T1000 (cell line): ENCODE measurements at regions not wholly inside any gene's neighbourhood (a gene's known extent, or its start where the extent isn't known, plus 50 kb on each side); places are given as distances from the start of the nearest gene placed in this dataset.

ENCODE experiments used
- DNase-seq: peaks from one replicate; lab custom pipeline; 2025; ENCODE audit warnings: mixed read lengths; lab: John Stamatoyannopoulos, UW

GRCh38 chr6:23910420-23910819 is 215.6 kb upstream of the NRSN1 start:
- no peak for DNase-seq

- DNase-seq = no peak
Observed at GRCh38 chr6:23927935-23928334, 198.1 kb upstream of the NRSN1 start.

GRCh38 chr6:23929201-23929600 is 196.8 kb upstream of the NRSN1 start:
- DNase-seq = no peak

GRCh38 chr6:23940466-23940865 is 185.5 kb upstream of the NRSN1 start:
- no peak for DNase-seq

GRCh38 chr6:23951691-23952090 is 174.3 kb upstream of the NRSN1 start:
- DNase-seq = no peak

GRCh38 chr6:23952245-23952644 is 173.8 kb upstream of the NRSN1 start:
- no peak for DNase-seq

GRCh38 chr6:23953976-23954375 is 172.0 kb upstream of the NRSN1 start:
- DNase-seq = no peak

- DNase-seq = no peak
Observed at GRCh38 chr6:23957017-23957416, 169.0 kb upstream of the NRSN1 start.

GRCh38 chr6:23964865-23965264 is 161.2 kb upstream of the NRSN1 start:
- no peak for DNase-seq

- no peak for DNase-seq
Observed at GRCh38 chr6:23969344-23969743, 156.7 kb upstream of the NRSN1 start.

- no peak for DNase-seq
Observed at GRCh38 chr6:23977706-23978105, 148.3 kb upstream of the NRSN1 start.

- DNase-seq = no peak
Observed at GRCh38 chr6:23980965-23981364, 145.1 kb upstream of the NRSN1 start.

GRCh38 chr6:23981923-23982322 is 144.1 kb upstream of the NRSN1 start:
- no peak for DNase-seq

GRCh38 chr6:23983735-23984134 is 142.3 kb upstream of the NRSN1 start:
- DNase-seq = no peak

GRCh38 chr6:23985015-23985414 is 141.0 kb upstream of the NRSN1 start:
- no peak for DNase-seq

GRCh38 chr6:23989885-23990533 is 136.0 kb upstream of the NRSN1 start:
- no peak for DNase-seq

GRCh38 chr6:23994013-23994412 is 132.0 kb upstream of the NRSN1 start:
- DNase-seq = no peak

GRCh38 chr6:24004062-24004461 is 122.0 kb upstream of the NRSN1 start:
- no peak for DNase-seq

GRCh38 chr6:24004659-24005058 is 121.4 kb upstream of the NRSN1 start:
- no peak for DNase-seq

- no peak for DNase-seq
Observed at GRCh38 chr6:24006254-24006653, 119.8 kb upstream of the NRSN1 start.

GRCh38 chr6:24009319-24009718 is 116.7 kb upstream of the NRSN1 start:
- DNase-seq = no peak

- DNase-seq = no peak
Observed at GRCh38 chr6:24010133-24010532, 115.9 kb upstream of the NRSN1 start.

GRCh38 chr6:24016286-24016685 is 109.7 kb upstream of the NRSN1 start:
- no peak for DNase-seq

- no peak for DNase-seq
Observed at GRCh38 chr6:24016857-24017256, 109.2 kb upstream of the NRSN1 start.

- DNase-seq = no peak
Observed at GRCh38 chr6:24019393-24019792, 106.6 kb upstream of the NRSN1 start.
